SH-SY5Y (cell line): ENCODE measurements at regions not wholly inside any gene's neighbourhood (a gene's known extent, or its start where the extent isn't known, plus 50 kb on each side); places are given as distances from the start of the nearest gene placed in this dataset.

Experiments used
- GATA2 ChIP-seq: IDR thresholded peaks from 2 replicates; pipeline ENCODE4 v1.6.1; 2011; ENCODE audit warnings: mild to moderate bottlenecking, low read depth, low read length
- GATA3 ChIP-seq: IDR thresholded peaks from 2 replicates; pipeline ENCODE4 v1.6.1; 2011; ENCODE audit warnings: low read depth, mild to moderate bottlenecking, low read length, moderate library complexity

DNA sequence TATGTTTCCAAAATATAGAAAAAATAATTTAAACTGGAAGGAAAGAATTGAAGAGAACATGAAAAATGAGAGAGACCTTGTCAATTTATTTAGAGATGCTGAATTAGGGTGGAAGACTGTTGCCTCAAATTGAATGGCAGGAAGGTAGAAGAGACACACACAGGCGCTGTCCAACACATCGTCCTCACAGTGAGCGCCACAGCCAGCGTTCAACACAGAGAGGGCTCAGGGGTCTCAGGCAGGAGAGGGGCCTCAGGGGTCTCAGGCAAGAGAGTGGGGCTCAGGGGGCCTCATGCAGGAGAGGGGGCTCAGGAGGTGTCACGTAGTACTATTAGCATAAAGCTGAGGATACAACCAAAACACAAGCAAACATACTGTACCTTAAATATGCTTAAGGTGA, 65.7 kb downstream of the TMEM18 start:
- TF ChIP-seq GATA2 = no peak

GRCh38 chr2:610491-610890, 66.7 kb downstream of the TMEM18 start:
- TF ChIP-seq GATA3 (no peak), GATA2 (peak; percentile 47; the same call in 1 of the 2 replicates)

GRCh38 chr2:609881-610280, 67.3 kb downstream of the TMEM18 start:
- TF ChIP-seq GATA3 (no peak), GATA2 (no peak)

- TF ChIP-seq GATA3 (no peak), GATA2 (no peak)
These were observed 67.8 kb downstream of the TMEM18 start for GRCh38 chr2:609449-609848.

- TF ChIP-seq GATA2 (no peak), GATA3 (no peak)
These were observed 68.5 kb downstream of the TMEM18 start for GRCh38 chr2:608711-609110.

DNA sequence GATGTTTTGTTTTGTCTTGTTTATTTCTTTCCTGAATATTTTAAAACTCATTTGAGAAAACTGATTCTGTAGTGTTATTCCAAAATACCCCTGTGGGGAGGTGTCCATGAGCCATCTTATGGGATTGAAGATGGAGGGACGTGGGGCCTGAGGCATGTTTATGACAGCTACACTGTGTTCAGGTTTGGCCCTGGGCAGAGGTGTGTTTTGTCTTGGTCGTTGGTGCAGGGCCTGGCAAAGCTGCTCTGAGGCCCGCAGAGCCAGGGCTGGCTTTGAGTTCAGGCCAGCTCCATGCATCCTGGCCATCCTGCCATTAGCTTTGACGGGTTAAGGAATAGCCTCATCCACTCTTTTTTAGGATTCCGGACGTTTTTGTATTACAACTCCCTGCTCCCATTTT, 68.9 kb downstream of the TMEM18 start:
- no peak for TF ChIP-seq GATA2
- no peak for TF ChIP-seq GATA3

DNA sequence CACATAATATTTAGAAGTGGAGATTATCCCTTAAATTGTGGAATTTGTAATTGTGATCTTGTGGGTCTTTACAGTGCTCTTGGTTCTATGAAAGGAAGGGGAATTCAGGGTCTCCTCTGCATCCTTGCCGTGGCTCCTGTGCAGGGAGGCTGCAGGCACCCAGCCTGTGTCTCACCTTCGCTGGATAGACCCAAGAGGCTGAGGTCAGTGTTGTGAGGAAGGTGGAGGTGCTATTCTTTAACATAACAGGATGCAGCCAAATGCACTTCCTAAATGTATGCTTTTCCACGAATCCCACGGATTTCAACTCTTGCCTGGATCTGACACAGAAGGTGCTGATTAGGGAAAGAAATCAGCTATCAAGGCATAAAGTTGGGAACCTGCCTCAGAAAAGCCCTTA, 69.5 kb downstream of the TMEM18 start:
- no peak for TF ChIP-seq GATA2
- no peak for TF ChIP-seq GATA3

- no peak for TF ChIP-seq GATA3
- no peak for TF ChIP-seq GATA2
These were observed 70.0 kb downstream of the TMEM18 start for GRCh38 chr2:607172-607571.

DNA sequence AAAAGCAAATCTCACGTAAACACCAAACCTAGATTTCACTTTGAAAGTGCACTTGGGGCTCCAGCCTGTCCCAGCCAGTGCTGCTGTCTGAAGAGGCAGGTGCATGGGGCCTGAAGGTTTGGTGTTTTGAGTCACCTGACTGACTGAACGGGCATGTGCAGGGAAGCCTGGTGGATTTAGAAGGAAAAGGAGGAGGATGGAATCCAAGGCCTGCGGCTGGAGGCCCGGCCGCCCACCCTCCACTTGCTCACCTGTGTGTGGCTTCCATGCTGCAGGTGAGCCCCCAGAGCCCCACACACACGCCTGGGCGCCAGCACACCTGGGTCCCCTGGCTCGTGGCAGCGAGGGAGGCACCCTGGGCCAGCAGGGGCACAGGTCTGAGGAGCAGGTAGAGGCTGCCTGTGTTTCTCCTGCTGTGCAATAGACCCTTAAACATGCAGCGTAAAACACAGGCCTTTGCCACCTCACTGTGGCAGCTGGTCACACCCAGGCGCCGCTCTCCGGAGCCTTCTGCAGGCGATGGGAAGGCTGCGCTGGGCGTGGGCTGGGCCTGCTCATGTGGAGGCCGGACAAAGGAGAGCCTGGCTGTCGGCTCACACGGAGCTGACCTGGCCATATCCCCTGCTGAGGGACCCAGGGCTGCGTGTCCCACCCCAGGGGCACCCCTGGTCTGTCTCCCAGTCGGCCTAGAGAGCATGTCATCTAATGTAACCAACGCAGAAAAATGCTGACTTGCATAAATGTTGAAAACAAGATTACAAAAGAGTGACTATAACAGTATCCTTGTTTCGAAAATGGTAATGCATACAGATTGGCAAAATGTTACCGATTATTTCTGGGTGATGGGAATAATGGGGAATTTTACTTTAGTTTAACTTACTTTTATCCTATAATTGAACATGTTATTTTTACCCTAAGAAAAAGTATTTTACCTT, 71.3 kb downstream of the TMEM18 start:
- no peak for TF ChIP-seq GATA3

DNA sequence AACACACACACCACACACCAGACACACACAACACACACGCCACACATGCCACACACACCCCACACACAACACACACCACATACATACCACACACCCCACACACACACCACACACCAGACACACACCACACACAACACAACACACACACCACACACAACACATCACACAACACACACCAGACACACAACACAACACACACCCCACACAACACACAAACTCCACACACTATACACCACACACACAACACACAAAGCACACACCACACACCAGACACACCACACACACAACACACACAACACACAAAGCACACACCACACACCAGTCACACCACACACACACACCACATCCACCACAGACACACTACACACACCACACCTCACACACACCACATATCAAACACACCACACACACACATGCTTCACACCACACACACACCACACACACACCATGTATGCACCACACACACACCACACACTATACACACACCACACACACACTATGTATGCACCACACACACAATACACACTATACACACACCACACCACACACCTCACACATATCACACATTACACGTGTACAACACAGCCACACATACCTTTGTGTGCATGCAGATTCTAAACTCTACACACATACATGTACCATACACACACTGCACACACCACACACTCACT, 72.2 kb downstream of the TMEM18 start:
- TF ChIP-seq GATA2 = no peak
- TF ChIP-seq GATA3 = no peak

DNA sequence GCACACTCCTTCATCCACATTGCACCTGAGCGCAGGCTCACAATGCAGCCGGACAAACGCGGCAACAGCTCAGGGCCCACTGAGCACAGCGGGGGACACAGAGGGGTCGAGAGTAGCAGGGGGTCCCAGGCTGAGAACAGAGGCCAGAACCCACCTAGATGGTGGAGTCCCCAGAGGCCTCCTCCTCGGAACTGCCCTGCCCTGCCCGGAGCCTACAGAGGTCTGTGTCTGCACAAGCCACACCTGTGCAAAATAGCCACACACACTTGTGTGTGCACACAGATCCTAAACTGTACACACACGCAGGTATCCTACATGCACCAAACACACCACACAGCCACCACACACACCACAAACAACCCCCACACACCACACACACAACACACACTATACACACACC, 72.8 kb downstream of the TMEM18 start:
- TF ChIP-seq GATA3 (no peak), GATA2 (no peak)

GRCh38 chr2:603869-604268, 73.3 kb downstream of the TMEM18 start:
- TF ChIP-seq GATA2 (peak; percentile 69), GATA3 (no peak)

GRCh38 chr2:603427-603826, 73.8 kb downstream of the TMEM18 start:
- no peak for TF ChIP-seq GATA2
- TF ChIP-seq GATA3 = no peak

- TF ChIP-seq GATA2 = no peak
- TF ChIP-seq GATA3 = no peak
These were observed 74.4 kb downstream of the TMEM18 start for GRCh38 chr2:602571-603359.
